Prostate gland (tissue), 2 donors: ENCODE measurements at regions not wholly inside any gene's neighbourhood (a gene's known extent, or its start where the extent isn't known, plus 50 kb on each side); places are given as distances from the start of the nearest gene placed in this dataset.

Experiments used
- DNase-seq: peaks from one replicate; pipeline ENCODE4 v3.0.0-alpha.2; 2019; ENCODE audit warnings: low spot score
- H3K27ac ChIP-seq, 2 donors: fragments of 200-600 bp; sonication (generic); 2 replicates each; pipeline ENCODE4 v1.5.1; 2017 to 2019
- H3K27me3 ChIP-seq: fragments of 200-600 bp; sonication (generic); replicated peaks from 2 replicates; pipeline ENCODE4 v1.5.1; 2019; ENCODE audit not compliant: insufficient read depth
- H3K36me3 ChIP-seq, 2 donors: fragments of 200-600 bp; sonication (generic); 1 replicate in 1 of 2; 2 replicates in 1 of 2; pipeline versions ENCODE4 v1.5.1 to v1.8.1; 2017 to 2019
- H3K4me1 ChIP-seq: fragments of 200-600 bp; sonication (generic); replicated peaks from 2 replicates; pipeline ENCODE4 v1.5.1; 2019
- H3K4me3 ChIP-seq, 2 donors: fragments of 200-600 bp; sonication (generic); 2 replicates each; pipeline ENCODE4 v1.5.1; 2017 to 2019
- H3K9me3 ChIP-seq: fragments of 200-600 bp; sonication (generic); 2 replicates; pipeline ENCODE4 v1.5.1; 2017
- CTCF ChIP-seq, 4 experiments: fragments of 200-600 bp in 2 of 4; fragments of 450-650 bp in 2 of 4; sonication (generic) in 2 of 4; IDR thresholded peaks; 1 replicate in 3 of 4; 2 replicates in 1 of 4; pipeline ENCODE4 v1.5.1; 2016 to 2019; ENCODE audit warnings: antibody characterized with exemption in 4 of 4, mild to moderate bottlenecking in 2 of 4, moderate library complexity in 2 of 4
- POLR2A ChIP-seq: fragments of 450-650 bp; IDR thresholded peaks from one replicate; pipeline ENCODE4 v1.6.1; 2016; ENCODE audit warnings: antibody characterized with exemption, mild to moderate bottlenecking
- POLR2AphosphoS5 ChIP-seq: sonication (generic); formaldehyde crosslinking; IDR thresholded peaks from one replicate; pipeline ENCODE4 v1.6.1; 2017; ENCODE audit warnings: antibody characterized with exemption
- WGBS: methylation state at CpG from one replicate; pipeline ENCODE4 v1.1.5; 2018; 5-methylcytosine and 5-hydroxymethylcytosine counted together
- intact Hi-C: fragments of 100-400 bp; cut with DNase I; formaldehyde crosslinking; loops from one replicate; pipeline ENCODE4 v1.14.2; 2022

GRCh38 chr1:22287946-22288520, 145.1 kb upstream of the WNT4 start:
- no peaks in the 10 kb centered on the region for H3K27me3 ChIP-seq
- no peaks in the 10 kb centered on the region for H3K4me1 ChIP-seq
- H3K27ac ChIP-seq: no peak overlapping the region
- H3K36me3 ChIP-seq: no peaks in the 10 kb centered on the region
- 47% methylated on average over 15 of the region's 15 CpGs for WGBS
- DNase-seq: no peak
- no peak overlapping the region for H3K4me3 ChIP-seq
- TF ChIP-seq POLR2AphosphoS5 (no peak), CTCF (IDR thresholded peaks at IDR 0.05) (no peak), POLR2A (no peak)
- no peaks in the 10 kb centered on the region for H3K9me3 ChIP-seq
- intact Hi-C loops: no loop called here

GRCh38 chr1:22288593-22289241, 145.8 kb upstream of the WNT4 start:
- no peaks in the 10 kb centered on the region for H3K9me3 ChIP-seq
- intact Hi-C loops: no loop called here
- TF ChIP-seq POLR2A: no peak
- TF ChIP-seq CTCF (IDR thresholded peaks at IDR 0.05): no peak
- H3K4me3 ChIP-seq: no peak overlapping the region
- DNase-seq: no peak
- no peak overlapping the region for H3K27ac ChIP-seq
- 74% methylated on average over 4 of the region's 4 CpGs for WGBS
- no peaks in the 10 kb centered on the region for H3K36me3 ChIP-seq
- H3K4me1 ChIP-seq: no peaks in the 10 kb centered on the region
- no peaks in the 10 kb centered on the region for H3K27me3 ChIP-seq

- WGBS: 93% methylated on average over 11 of the region's 11 CpGs
- H3K27ac ChIP-seq: no peak overlapping the region
- H3K9me3 ChIP-seq: no peaks in the 10 kb centered on the region
- H3K27me3 ChIP-seq: no peaks in the 10 kb centered on the region
- intact Hi-C loops: no loop called here
- TF ChIP-seq CTCF (IDR thresholded peaks at IDR 0.05): no peak
- TF ChIP-seq POLR2A: no peak
- TF ChIP-seq POLR2AphosphoS5: no peak
- H3K4me3 ChIP-seq: no peak overlapping the region
- H3K36me3 ChIP-seq: no peaks in the 10 kb centered on the region
- DNase-seq: no peak
- H3K4me1 ChIP-seq: no peaks in the 10 kb centered on the region
Measured at GRCh38 chr1:22289307-22289995, 146.6 kb upstream of the WNT4 start.

- no peaks in the 10 kb centered on the region for H3K27me3 ChIP-seq
- DNase-seq: no peak
- no peak overlapping the region for H3K4me3 ChIP-seq
- 98% methylated on average over 8 of the region's 8 CpGs for WGBS
- TF ChIP-seq CTCF (IDR thresholded peaks at IDR 0.05) (no peak), POLR2A (no peak), POLR2AphosphoS5 (no peak)
- H3K27ac ChIP-seq: no peak overlapping the region
- H3K4me1 ChIP-seq: no peaks in the 10 kb centered on the region
- H3K9me3 ChIP-seq: no peaks in the 10 kb centered on the region
- H3K36me3 ChIP-seq: no peaks in the 10 kb centered on the region
- intact Hi-C loops: no loop called here
Measured at GRCh38 chr1:22290157-22290556, 147.3 kb upstream of the WNT4 start.

GRCh38 chr1:22290611-22291010, 147.7 kb upstream of the WNT4 start:
- Histone ChIP-seq H3K4me3 (no peak overlapping the region), H3K27me3 (no peaks in the 10 kb centered on the region), H3K27ac (no peak overlapping the region), H3K4me1 (no peaks in the 10 kb centered on the region), H3K9me3 (no peaks in the 10 kb centered on the region), H3K36me3 (no peaks in the 10 kb centered on the region)
- intact Hi-C loops: no loop called here
- no peak for DNase-seq
- 96% methylated on average over 9 of the region's 9 CpGs for WGBS
- no peak for TF ChIP-seq CTCF (IDR thresholded peaks at IDR 0.05)
- no peak for TF ChIP-seq POLR2A
- TF ChIP-seq POLR2AphosphoS5: no peak
